GM10248 (cell line): ENCODE measurements at regions not wholly inside any gene's neighbourhood (a gene's known extent, or its start where the extent isn't known, plus 50 kb on each side); places are given as distances from the start of the nearest gene placed in this dataset.
"Not testable (repeated sequence)": the region's sequence is repeated elsewhere in the genome, so short reads cannot be mapped to it uniquely, and the experiment has no call there.

Experiments used
- CTCF ChIA-PET: fragments of 300-600 bp; sonication (Branson Sonifier 250); formaldehyde crosslinking; extraction: SDS; loops from one replicate; lab custom pipeline; 2021; ENCODE audit warnings: antibody characterized with exemption; lab: Yijun Ruan, JAX
- POLR2A ChIA-PET: fragments of 350-650 bp; sonication (Branson Sonifier 250); formaldehyde crosslinking; extraction: SDS; loops from one replicate; lab custom pipeline; 2020; ENCODE audit warnings: antibody characterized with exemption; lab: Yijun Ruan, JAX
- DNase-seq: peaks from one replicate; pipeline ENCODE4 v3.0.0; 2012; ENCODE audit errors: extremely low spot score
- TF ChIP-seq, protein P1 (sequence below): IDR thresholded peaks from 2 replicates; pipeline ENCODE4 v1.5.1; 2012; ENCODE audit warnings: mild to moderate bottlenecking, low read depth; ENCODE audit errors: extremely low read depth, missing control alignments, control extremely low read depth

GRCh38 chr11:13782390-13783075 lies 114.1 kb downstream of the FAR1 start:
- no peak for DNase-seq
- CTCF ChIA-PET, result interaction anchor here (1.2 to 2.4 kb wide), 2 partner anchors 9 to 10 kb away, joined by 4 to 7 read pairs; no protein-coding TSS in a partner anchor
- TF ChIP-seq, protein P1, sequence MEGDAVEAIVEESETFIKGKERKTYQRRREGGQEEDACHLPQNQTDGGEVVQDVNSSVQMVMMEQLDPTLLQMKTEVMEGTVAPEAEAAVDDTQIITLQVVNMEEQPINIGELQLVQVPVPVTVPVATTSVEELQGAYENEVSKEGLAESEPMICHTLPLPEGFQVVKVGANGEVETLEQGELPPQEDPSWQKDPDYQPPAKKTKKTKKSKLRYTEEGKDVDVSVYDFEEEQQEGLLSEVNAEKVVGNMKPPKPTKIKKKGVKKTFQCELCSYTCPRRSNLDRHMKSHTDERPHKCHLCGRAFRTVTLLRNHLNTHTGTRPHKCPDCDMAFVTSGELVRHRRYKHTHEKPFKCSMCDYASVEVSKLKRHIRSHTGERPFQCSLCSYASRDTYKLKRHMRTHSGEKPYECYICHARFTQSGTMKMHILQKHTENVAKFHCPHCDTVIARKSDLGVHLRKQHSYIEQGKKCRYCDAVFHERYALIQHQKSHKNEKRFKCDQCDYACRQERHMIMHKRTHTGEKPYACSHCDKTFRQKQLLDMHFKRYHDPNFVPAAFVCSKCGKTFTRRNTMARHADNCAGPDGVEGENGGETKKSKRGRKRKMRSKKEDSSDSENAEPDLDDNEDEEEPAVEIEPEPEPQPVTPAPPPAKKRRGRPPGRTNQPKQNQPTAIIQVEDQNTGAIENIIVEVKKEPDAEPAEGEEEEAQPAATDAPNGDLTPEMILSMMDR, result no peak
- POLR2A ChIA-PET, result no interaction called here

DNA sequence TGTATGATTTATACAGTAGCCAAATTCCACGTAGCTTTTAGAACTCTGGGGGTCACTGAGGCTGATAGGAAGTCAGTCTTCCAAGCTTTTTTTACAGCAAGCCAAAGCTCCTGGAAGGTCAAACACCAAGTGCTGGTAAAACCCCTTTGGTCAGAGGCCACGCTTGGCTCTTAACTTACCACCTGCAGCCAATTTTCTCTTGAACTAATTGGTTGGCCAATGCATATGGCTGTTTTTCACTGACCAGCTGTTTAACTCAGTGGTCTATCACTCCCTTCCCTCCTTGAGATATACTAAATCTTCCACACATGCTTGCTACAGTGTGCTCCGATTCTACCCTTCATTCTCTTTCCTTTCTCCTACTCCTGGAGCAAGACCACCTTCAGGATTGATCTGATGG lies 116.0 kb downstream of the FAR1 start:
- ChIA-PET CTCF (interaction anchor here (0.9 kb wide), 1 partner anchor 12 kb away, joined by 3 read pairs; no protein-coding TSS in a partner anchor), POLR2A (no interaction called here)
- TF ChIP-seq, protein P1, result no peak
- no peak for DNase-seq

DNA sequence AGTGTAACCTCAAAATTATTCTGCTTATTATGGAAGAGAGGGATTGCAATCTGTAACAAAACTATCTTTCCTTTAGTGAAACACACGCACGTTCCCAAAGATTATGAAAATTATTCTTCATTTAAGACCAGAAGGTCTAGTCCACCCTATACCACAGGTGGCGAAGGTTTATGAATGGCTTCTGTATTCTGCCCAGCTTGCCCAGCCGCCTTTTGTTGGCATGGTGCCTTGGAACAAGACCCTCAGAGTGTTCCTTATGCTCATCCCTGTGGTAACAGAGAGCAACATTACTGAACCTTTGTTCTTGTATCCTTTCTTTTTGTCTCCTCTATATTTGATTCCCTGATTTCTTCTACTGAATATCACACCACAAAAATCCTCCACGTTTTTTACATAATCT lies 116.4 kb downstream of the FAR1 start:
- POLR2A ChIA-PET, result no interaction called here
- no peak for DNase-seq
- TF ChIP-seq, protein P1, result no peak
- CTCF ChIA-PET, result interaction anchor here (0.9 kb wide), 1 partner anchor 13 kb away, joined by 3 read pairs; no protein-coding TSS in a partner anchor

DNA sequence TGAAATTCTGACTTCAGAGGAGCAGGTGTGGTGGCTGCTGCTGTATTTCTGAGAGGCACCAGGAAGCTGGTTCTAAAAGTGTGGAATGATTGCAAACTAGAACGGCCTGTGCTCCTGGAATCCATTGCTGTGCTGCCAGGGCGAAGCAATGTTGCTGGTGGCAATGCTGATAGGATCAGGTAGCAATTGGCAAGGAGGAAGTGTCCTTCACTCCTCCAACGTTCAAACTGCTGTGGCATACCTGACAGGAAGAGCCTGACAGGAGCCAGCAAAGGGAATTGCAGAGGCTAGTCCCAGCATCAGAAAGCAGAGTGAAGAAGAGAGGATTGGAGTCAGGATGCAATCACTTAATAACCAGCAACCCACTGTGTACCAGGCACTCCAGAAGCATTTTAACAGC lies 118.2 kb downstream of the FAR1 start:
- TF ChIP-seq, protein P1, result no peak
- CTCF ChIA-PET, result interaction anchor here (1.3 to 3.9 kb wide), 2 partner anchors 10 to 14 kb away, joined by 3 to 14 read pairs; no protein-coding TSS in a partner anchor
- POLR2A ChIA-PET, result no interaction called here
- no peak for DNase-seq

DNA sequence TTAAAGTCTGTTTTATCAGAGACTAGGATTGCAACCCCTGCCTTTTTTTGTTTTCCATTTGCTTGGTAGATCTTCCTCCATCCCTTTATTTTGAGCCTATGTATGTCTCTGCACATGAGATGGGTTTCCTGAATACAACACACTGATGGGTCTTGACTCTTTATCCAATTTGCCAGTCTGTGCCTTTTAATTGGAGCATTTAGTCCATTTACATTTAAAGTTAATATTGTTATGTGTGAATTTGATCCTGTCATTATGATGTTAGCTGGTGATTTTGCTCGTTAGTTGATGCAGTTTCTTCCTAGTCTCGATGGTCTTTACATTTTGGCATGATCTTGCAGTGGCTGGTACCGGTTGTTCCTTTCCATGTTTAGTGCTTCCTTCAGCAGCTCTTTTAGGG lies 129.1 kb downstream of the FAR1 start:
- POLR2A ChIA-PET, CTCF ChIA-PET, DNase-seq: not testable (repeated sequence)

- POLR2A ChIA-PET, result no interaction called here
- CTCF ChIA-PET, result no interaction called here
- TF ChIP-seq, protein P1, result no peak
- DNase-seq, result no peak
Measured at GRCh38 chr11:13800901-13801300, 132.4 kb downstream of the FAR1 start.

GRCh38 chr11:13818325-13818724 lies 144.2 kb upstream of the SPON1 start:
- ChIA-PET POLR2A (no interaction called here), CTCF (no interaction called here)
- no peak for DNase-seq
- TF ChIP-seq, protein P1, result no peak
